Endothelial cell of hepatic sinusoid (primary cell): ENCODE measurements at regions not wholly inside any gene's neighbourhood (a gene's known extent, or its start where the extent isn't known, plus 50 kb on each side); places are given as distances from the start of the nearest gene placed in this dataset.

ENCODE experiments used
- in situ Hi-C: cut with HindIII; loops from 2 replicates; pipeline ENCODE4 v1.10.0; 2017; ENCODE audit warnings: low sequenced_read_pairs

- in situ Hi-C loops: no loop called here
Observed at GRCh38 chr9:87435189-87435880, 62.3 kb upstream of the DAPK1 start.

DNA sequence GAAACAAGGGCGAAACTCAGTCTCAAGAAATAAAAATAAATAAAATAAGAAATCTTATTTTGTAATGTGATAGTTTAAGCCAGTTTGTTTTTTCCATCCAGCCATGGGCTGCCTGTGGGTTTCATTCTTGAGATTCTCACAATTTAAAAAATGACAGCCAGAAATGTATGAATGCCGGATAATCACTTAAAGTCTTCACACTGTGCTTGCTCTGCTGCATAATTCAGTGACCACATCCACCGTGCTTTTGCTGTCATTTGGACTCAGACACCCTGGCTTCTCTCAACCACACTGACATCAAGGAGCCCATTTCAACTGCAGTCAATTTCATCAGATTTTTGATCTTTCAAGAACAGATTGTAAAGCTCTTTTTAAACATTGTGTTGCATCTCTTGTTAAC, 61.0 kb upstream of the DAPK1 start:
- in situ Hi-C loops: no loop called here

- in situ Hi-C loops: no loop called here
Observed at GRCh38 chr9:87437966-87438365, 59.7 kb upstream of the DAPK1 start.

- in situ Hi-C loops: no loop called here
Observed at GRCh38 chr9:87441251-87441650, 56.4 kb upstream of the DAPK1 start.

GRCh38 chr9:87442451-87442850, 55.2 kb upstream of the DAPK1 start:
- in situ Hi-C loops: no loop called here

DNA sequence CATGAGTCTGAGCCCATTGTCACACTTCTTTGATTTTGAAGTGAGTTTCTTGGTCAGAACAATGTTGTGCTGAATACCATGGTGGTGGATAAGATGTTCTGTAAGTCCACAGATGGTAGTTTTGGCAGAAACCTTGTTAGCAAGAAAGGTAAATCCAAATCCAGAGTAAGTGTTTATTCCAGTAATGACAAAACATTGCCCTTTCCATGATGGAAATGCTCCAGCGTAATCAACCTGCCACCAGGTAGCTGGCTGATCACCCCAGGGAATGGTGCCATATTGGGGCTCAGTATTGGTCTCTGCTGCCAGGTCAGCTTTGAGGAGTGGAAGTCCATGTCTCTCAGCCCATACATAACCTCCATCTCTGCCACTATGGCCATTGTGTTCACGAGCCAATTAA, 54.7 kb upstream of the DAPK1 start:
- in situ Hi-C loops: no loop called here

GRCh38 chr9:87443461-87443860, 54.2 kb upstream of the DAPK1 start:
- in situ Hi-C loops: no loop called here

DNA sequence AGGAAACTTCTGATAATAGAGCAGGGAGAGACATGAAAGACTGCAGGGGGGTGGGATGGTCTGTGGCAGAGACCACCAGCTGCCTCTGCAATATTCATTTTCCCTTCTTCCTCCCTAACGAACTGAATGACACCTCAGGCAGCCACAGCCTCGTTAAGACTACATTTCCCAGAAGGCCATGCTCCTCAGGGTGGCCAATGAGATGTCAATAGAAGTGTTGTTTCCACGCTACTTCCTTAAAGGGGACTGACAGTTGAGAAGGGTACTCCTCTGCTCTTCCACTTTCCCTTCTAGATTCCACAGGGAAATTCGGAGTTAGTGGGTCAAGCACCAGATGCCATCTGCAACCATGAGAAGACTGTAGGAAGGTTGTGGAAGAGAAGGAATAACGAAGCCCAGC, 52.0 kb upstream of the DAPK1 start:
- in situ Hi-C loops: no loop called here

- in situ Hi-C loops: no loop called here
Observed at GRCh38 chr9:87446527-87446926, 51.1 kb upstream of the DAPK1 start.

GRCh38 chr9:87447547-87448432, 49.9 kb upstream of the DAPK1 start:
- in situ Hi-C loops: no loop called here
